CD4-positive, CD25-positive, alpha-beta regulatory T cell (primary cell): ENCODE measurements at regions not wholly inside any gene's neighbourhood (a gene's known extent, or its start where the extent isn't known, plus 50 kb on each side); places are given as distances from the start of the nearest gene placed in this dataset.
"Not testable (repeated sequence)": the region's sequence is repeated elsewhere in the genome, so short reads cannot be mapped to it uniquely, and the experiment has no call there.

Source experiments
- ATAC-seq, 2 donors: fragments of 150-1000 bp; cut with Tn5 transposase; one replicate each; pipeline ENCODE4 v1.10.0; 2021; ENCODE audit warnings: low read depth in 2 of 2, moderate number of reproducible peaks in 2 of 2, moderate library complexity in 1 of 2
- DNase-seq, 3 donors: peaks; one replicate each; pipeline versions ENCODE4 v3.0.0 to v3.0.0-alpha.2; 2012 to 2022; ENCODE audit warnings: mixed read lengths in 1 of 3
- H3K27ac ChIP-seq: one replicate; pipeline ENCODE4 v1.7.0; 2013; ENCODE audit warnings: mild to moderate bottlenecking, low read length; ENCODE audit not compliant: insufficient read depth, poor library complexity, severe bottlenecking
- H3K27me3 ChIP-seq: one replicate; pipeline ENCODE4 v1.7.0; 2013; ENCODE audit warnings: low read length; ENCODE audit not compliant: control insufficient read depth, insufficient read depth
- H3K36me3 ChIP-seq: one replicate; pipeline ENCODE4 v1.7.0; 2013; ENCODE audit warnings: mild to moderate bottlenecking, low read length, moderate library complexity; ENCODE audit not compliant: control insufficient read depth, insufficient read depth
- H3K4me1 ChIP-seq: 2 replicates; pipeline ENCODE4 v1.7.0; 2013; ENCODE audit warnings: mild to moderate bottlenecking, low read length; ENCODE audit not compliant: insufficient read depth, control insufficient read depth, poor library complexity, severe bottlenecking
- H3K4me3 ChIP-seq: one replicate; pipeline ENCODE4 v1.7.0; 2013; ENCODE audit warnings: low read depth, mild to moderate bottlenecking, low read length, moderate library complexity
- H3K9me3 ChIP-seq, 2 experiments: 1 replicate in 1 of 2; 2 replicates in 1 of 2; pipeline ENCODE4 v1.7.0; 2013; ENCODE audit warnings: low read length in 2 of 2, mild to moderate bottlenecking in 1 of 2, moderate library complexity in 1 of 2; ENCODE audit not compliant: control insufficient read depth in 2 of 2
- H3K27ac Mint-ChIP-seq, 3 donors: one replicate each; pipeline ENCODE4 v1.8.0; 2020 to 2022; ENCODE audit warnings: mild to moderate bottlenecking in 3 of 3, mixed read lengths in 3 of 3, moderate library complexity in 2 of 3
- H3K27me3 Mint-ChIP-seq: one replicate; pipeline ENCODE4 v1.8.0; 2022; ENCODE audit warnings: mild to moderate bottlenecking, mixed read lengths
- H3K36me3 Mint-ChIP-seq: one replicate; pipeline ENCODE4 v1.8.0; 2020; ENCODE audit warnings: mixed read lengths
- H3K4me1 Mint-ChIP-seq, 4 donors: one replicate each; pipeline ENCODE4 v1.8.0; 2020 to 2022; ENCODE audit warnings: mixed read lengths in 4 of 4, mild to moderate bottlenecking in 1 of 4
- H3K4me3 Mint-ChIP-seq, 4 donors: one replicate each; pipeline ENCODE4 v1.8.0; 2020 to 2022; ENCODE audit warnings: mild to moderate bottlenecking in 4 of 4, mixed read lengths in 4 of 4, moderate library complexity in 3 of 4
- H3K9me3 Mint-ChIP-seq, 7 donors: one replicate each; pipeline ENCODE4 v1.8.0; 2020 to 2022; ENCODE audit warnings: mixed read lengths in 7 of 7, mild to moderate bottlenecking in 3 of 7, moderate library complexity in 2 of 7

GRCh38 chr11:71638801-71639519, 56.3 kb upstream of the KRTAP5-11 start:
- not testable (repeated sequence) for H3K4me1 Mint-ChIP-seq, H3K27ac Mint-ChIP-seq, H3K36me3 Mint-ChIP-seq, H3K4me3 ChIP-seq, H3K9me3 ChIP-seq, H3K27me3 ChIP-seq, H3K4me1 ChIP-seq, H3K27ac ChIP-seq, ATAC-seq, H3K9me3 Mint-ChIP-seq, H3K36me3 ChIP-seq
- peak; percentile 31 to 50 (median 33) for DNase-seq
- Mint-ChIP-seq H3K27me3 (peaks cover 46% of the 10 kb centered on the region), H3K4me3 (peak overlapping the region in 3 of 4 donors; percentile 53 to 69 (median 62))

- H3K9me3 ChIP-seq, H3K27me3 ChIP-seq, H3K9me3 Mint-ChIP-seq, H3K36me3 Mint-ChIP-seq, H3K27ac Mint-ChIP-seq, ATAC-seq, H3K4me3 ChIP-seq, H3K4me3 Mint-ChIP-seq, H3K4me1 ChIP-seq, H3K4me1 Mint-ChIP-seq, H3K27ac ChIP-seq, H3K36me3 ChIP-seq, DNase-seq: not testable (repeated sequence)
- peaks cover 46% of the 10 kb centered on the region for H3K27me3 Mint-ChIP-seq
Observed at GRCh38 chr11:71639520-71639849, 56.8 kb upstream of the KRTAP5-11 start.

GRCh38 chr11:71639916-71640315, 57.2 kb upstream of the KRTAP5-11 start:
- not testable (repeated sequence) for H3K27ac ChIP-seq, H3K4me1 Mint-ChIP-seq, H3K9me3 Mint-ChIP-seq, DNase-seq, H3K27me3 ChIP-seq, H3K4me1 ChIP-seq, H3K36me3 ChIP-seq, H3K4me3 ChIP-seq, ATAC-seq, H3K9me3 ChIP-seq, H3K36me3 Mint-ChIP-seq
- Mint-ChIP-seq H3K4me3 (peak overlapping the region in 2 of 4 donors; percentile 46 to 57), H3K27me3 (peaks cover 46% of the 10 kb centered on the region), H3K27ac (peak overlapping the region in 1 of 3 donors; percentile 63)

- H3K4me3 ChIP-seq, H3K27ac Mint-ChIP-seq, H3K4me1 Mint-ChIP-seq, H3K4me3 Mint-ChIP-seq, H3K36me3 Mint-ChIP-seq, H3K4me1 ChIP-seq, DNase-seq, H3K27ac ChIP-seq, H3K9me3 Mint-ChIP-seq, H3K27me3 ChIP-seq, H3K27me3 Mint-ChIP-seq, H3K9me3 ChIP-seq, H3K36me3 ChIP-seq, ATAC-seq: not testable (repeated sequence)
Observed at GRCh38 chr11:71647078-71647477, 64.4 kb upstream of the KRTAP5-11 start.

GRCh38 chr11:71652998-71653397, 70.3 kb upstream of the KRTAP5-11 start:
- not testable (repeated sequence) for H3K4me3 Mint-ChIP-seq, H3K4me1 Mint-ChIP-seq, H3K36me3 Mint-ChIP-seq, DNase-seq, H3K27ac Mint-ChIP-seq, H3K36me3 ChIP-seq, H3K4me3 ChIP-seq, H3K27me3 ChIP-seq, H3K4me1 ChIP-seq, H3K9me3 Mint-ChIP-seq, H3K27ac ChIP-seq, ATAC-seq, H3K9me3 ChIP-seq, H3K27me3 Mint-ChIP-seq

GRCh38 chr11:71654423-71654822, 71.7 kb upstream of the KRTAP5-11 start:
- not testable (repeated sequence) for H3K4me3 ChIP-seq, H3K27me3 Mint-ChIP-seq, H3K27ac ChIP-seq, H3K4me1 Mint-ChIP-seq, H3K4me3 Mint-ChIP-seq, H3K36me3 ChIP-seq, H3K4me1 ChIP-seq, H3K27ac Mint-ChIP-seq, H3K27me3 ChIP-seq, H3K9me3 Mint-ChIP-seq, H3K36me3 Mint-ChIP-seq, H3K9me3 ChIP-seq, ATAC-seq, DNase-seq

GRCh38 chr11:71655041-71655440, 72.4 kb upstream of the KRTAP5-11 start:
- H3K4me1 ChIP-seq, H3K9me3 ChIP-seq, H3K27ac ChIP-seq, H3K27ac Mint-ChIP-seq, H3K4me3 Mint-ChIP-seq, H3K27me3 ChIP-seq, H3K36me3 ChIP-seq, H3K27me3 Mint-ChIP-seq, H3K4me3 ChIP-seq, H3K9me3 Mint-ChIP-seq, H3K4me1 Mint-ChIP-seq, ATAC-seq, DNase-seq, H3K36me3 Mint-ChIP-seq: not testable (repeated sequence)

GRCh38 chr11:71656513-71656912, 73.8 kb upstream of the KRTAP5-11 start:
- H3K27ac Mint-ChIP-seq, H3K4me1 ChIP-seq, H3K36me3 Mint-ChIP-seq, DNase-seq, H3K27ac ChIP-seq, H3K4me3 Mint-ChIP-seq, H3K9me3 ChIP-seq, H3K9me3 Mint-ChIP-seq, H3K4me3 ChIP-seq, H3K27me3 ChIP-seq, H3K36me3 ChIP-seq, H3K4me1 Mint-ChIP-seq, ATAC-seq: not testable (repeated sequence)
- peaks cover 12% of the 10 kb centered on the region for H3K27me3 Mint-ChIP-seq
